ENCODE measurements at regions not wholly inside any gene's neighbourhood (a gene's known extent, or its start where the extent isn't known, plus 50 kb on each side); places are given as distances from the start of the nearest gene placed in this dataset.
"Not testable (repeated sequence)": the region's sequence is repeated elsewhere in the genome, so short reads cannot be mapped to it uniquely, and the experiment has no call there.

- peak; percentile 52 for TF ChIP-seq BCL3 (IDR thresholded peaks at IDR 0.05; ENCODE audit: borderline replicate concordance, insufficient read depth, low read depth, low read length, poor library complexity, severe bottlenecking)
- DNase-seq (ENCODE audit: low read depth, low spot score); POLR2A ChIA-PET; H3K27ac ChIP-seq (ENCODE audit: control insufficient read depth, insufficient read depth); H3K4me2 ChIP-seq (ENCODE audit: control insufficient read depth, insufficient read depth); H3K79me2 ChIP-seq (ENCODE audit: control insufficient read depth, insufficient read depth, low read length); H3K4me3 ChIP-seq; H2AFZ ChIP-seq (ENCODE audit: control insufficient read depth, low read depth, low read length); H3K27me3 ChIP-seq (replicated peaks in 1 of 2; ENCODE audit: control insufficient read depth in 2 of 2, insufficient read depth in 2 of 2, low read length in 1 of 2); H3K36me3 ChIP-seq (ENCODE audit: control insufficient read depth in 2 of 2, insufficient read depth in 2 of 2, low read length in 1 of 2); CTCF ChIA-PET; H4K20me1 ChIP-seq (ENCODE audit: control insufficient read depth, insufficient read depth); BruUV-seq (replicated peaks); H3K4me1 ChIP-seq (ENCODE audit: control insufficient read depth, insufficient read depth, low read length); H3K9ac ChIP-seq (ENCODE audit: control insufficient read depth, insufficient read depth, low read length); FAIRE-seq; SMC1A ChIA-PET (ENCODE audit: uncharacterized antibody, unreplicated experiment); ATAC-seq; RAD21 ChIA-PET (ENCODE audit: unreplicated experiment); H3K9me3 ChIP-seq (replicated peaks; ENCODE audit: control insufficient read depth, insufficient read depth, low read length); in situ Hi-C loops (cut with MboI); intact Hi-C loops (cut with micrococcal nuclease; ENCODE audit: unreplicated experiment): not testable (repeated sequence)
- 88% methylated on average over 14 of the region's 14 CpGs for WGBS (ENCODE audit: insufficient coverage, insufficient replicate concordance, low lambda C conversion rate, missing lambda C conversion rate)
Measured at GRCh38 chrX:1702557-1702956, 87.7 kb downstream of the ASMT start.

- H3K27me3 ChIP-seq (replicated peaks in 1 of 2; ENCODE audit: control insufficient read depth in 2 of 2, insufficient read depth in 2 of 2, low read length in 1 of 2); H3K36me3 ChIP-seq (ENCODE audit: control insufficient read depth in 2 of 2, insufficient read depth in 2 of 2, low read length in 1 of 2); ATAC-seq; H3K79me2 ChIP-seq (ENCODE audit: control insufficient read depth, insufficient read depth, low read length); H3K4me3 ChIP-seq; H3K4me1 ChIP-seq (ENCODE audit: control insufficient read depth, insufficient read depth, low read length); H3K9ac ChIP-seq (ENCODE audit: control insufficient read depth, insufficient read depth, low read length); DNase-seq (ENCODE audit: low read depth, low spot score); intact Hi-C loops (cut with micrococcal nuclease; ENCODE audit: unreplicated experiment); in situ Hi-C loops (cut with MboI); H4K20me1 ChIP-seq (ENCODE audit: control insufficient read depth, insufficient read depth); FAIRE-seq; CTCF ChIA-PET; H3K4me2 ChIP-seq (ENCODE audit: control insufficient read depth, insufficient read depth); H3K27ac ChIP-seq (ENCODE audit: control insufficient read depth, insufficient read depth); H2AFZ ChIP-seq (ENCODE audit: control insufficient read depth, low read depth, low read length); SMC1A ChIA-PET (ENCODE audit: uncharacterized antibody, unreplicated experiment); POLR2A ChIA-PET; RAD21 ChIA-PET (ENCODE audit: unreplicated experiment); BruUV-seq (replicated peaks); H3K9me3 ChIP-seq (replicated peaks; ENCODE audit: control insufficient read depth, insufficient read depth, low read length): not testable (repeated sequence)
- WGBS (ENCODE audit: insufficient coverage, insufficient replicate concordance, low lambda C conversion rate, missing lambda C conversion rate) = 93% methylated on average over 20 of the region's 25 CpGs
Measured at GRCh38 chrX:1709277-1709676, 94.4 kb downstream of the ASMT start.
